AG04450 (cell line): ENCODE measurements at regions not wholly inside any gene's neighbourhood (a gene's known extent, or its start where the extent isn't known, plus 50 kb on each side); places are given as distances from the start of the nearest gene placed in this dataset.

Experiments
- CTCF ChIA-PET: fragments of 300-600, 350-600 bp; formaldehyde crosslinking; extraction: SDS; loops from one replicate; lab custom pipeline; 2022; ENCODE audit warnings: antibody characterized with exemption, inconsistent platforms; lab: Charles Lee
- POLR2A ChIA-PET: fragments of 350-600 bp; formaldehyde crosslinking; extraction: SDS; loops from one replicate; lab custom pipeline; 2021; ENCODE audit warnings: antibody characterized with exemption, inconsistent platforms; lab: Yijun Ruan, JAX
- DNase-seq: peaks from one replicate; pipeline ENCODE4 v3.0.0-alpha.2; 2011; ENCODE audit warnings: low read depth, low spot score
- H3K27ac ChIP-seq: one replicate; pipeline ENCODE4 v1.5.1; 2012; ENCODE audit warnings: low read depth, low read length, control low read depth
- H3K27me3 ChIP-seq: one replicate; pipeline ENCODE4 v1.6.0; 2012; ENCODE audit warnings: low read length; ENCODE audit not compliant: control insufficient read depth, insufficient read depth
- H3K4me3 ChIP-seq: 2 replicates; pipeline ENCODE4 v1.5.1; 2011; ENCODE audit warnings: mild to moderate bottlenecking, low read depth, low read length, control low read depth
- H3K9me3 ChIP-seq: 2 replicates; pipeline ENCODE4 v1.5.1; 2012; ENCODE audit warnings: low read length; ENCODE audit not compliant: control insufficient read depth, insufficient read depth
- TF ChIP-seq, protein P1 (sequence below): IDR thresholded peaks from 2 replicates; pipeline ENCODE4 v1.5.1; 2011; ENCODE audit warnings: low read depth, low read length, control low read depth, inconsistent platforms

- no peaks in the 10 kb centered on the region for H3K27me3 ChIP-seq
- no peak for DNase-seq
- CTCF ChIA-PET = no interaction called here
- no peak overlapping the region for H3K27ac ChIP-seq
- POLR2A ChIA-PET = no interaction called here
- no peak overlapping the region for H3K4me3 ChIP-seq
- TF ChIP-seq, protein P1, sequence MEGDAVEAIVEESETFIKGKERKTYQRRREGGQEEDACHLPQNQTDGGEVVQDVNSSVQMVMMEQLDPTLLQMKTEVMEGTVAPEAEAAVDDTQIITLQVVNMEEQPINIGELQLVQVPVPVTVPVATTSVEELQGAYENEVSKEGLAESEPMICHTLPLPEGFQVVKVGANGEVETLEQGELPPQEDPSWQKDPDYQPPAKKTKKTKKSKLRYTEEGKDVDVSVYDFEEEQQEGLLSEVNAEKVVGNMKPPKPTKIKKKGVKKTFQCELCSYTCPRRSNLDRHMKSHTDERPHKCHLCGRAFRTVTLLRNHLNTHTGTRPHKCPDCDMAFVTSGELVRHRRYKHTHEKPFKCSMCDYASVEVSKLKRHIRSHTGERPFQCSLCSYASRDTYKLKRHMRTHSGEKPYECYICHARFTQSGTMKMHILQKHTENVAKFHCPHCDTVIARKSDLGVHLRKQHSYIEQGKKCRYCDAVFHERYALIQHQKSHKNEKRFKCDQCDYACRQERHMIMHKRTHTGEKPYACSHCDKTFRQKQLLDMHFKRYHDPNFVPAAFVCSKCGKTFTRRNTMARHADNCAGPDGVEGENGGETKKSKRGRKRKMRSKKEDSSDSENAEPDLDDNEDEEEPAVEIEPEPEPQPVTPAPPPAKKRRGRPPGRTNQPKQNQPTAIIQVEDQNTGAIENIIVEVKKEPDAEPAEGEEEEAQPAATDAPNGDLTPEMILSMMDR = no peak
- peaks cover 10% of the 10 kb centered on the region for H3K9me3 ChIP-seq
Observed at GRCh38 chr5:125254267-125254666, 507.8 kb upstream of the ZNF608 start.

GRCh38 chr5:125256296-125256695 is 509.9 kb upstream of the ZNF608 start:
- DNase-seq = no peak
- H3K4me3 ChIP-seq = no peak overlapping the region
- TF ChIP-seq, protein P1 = no peak

DNA sequence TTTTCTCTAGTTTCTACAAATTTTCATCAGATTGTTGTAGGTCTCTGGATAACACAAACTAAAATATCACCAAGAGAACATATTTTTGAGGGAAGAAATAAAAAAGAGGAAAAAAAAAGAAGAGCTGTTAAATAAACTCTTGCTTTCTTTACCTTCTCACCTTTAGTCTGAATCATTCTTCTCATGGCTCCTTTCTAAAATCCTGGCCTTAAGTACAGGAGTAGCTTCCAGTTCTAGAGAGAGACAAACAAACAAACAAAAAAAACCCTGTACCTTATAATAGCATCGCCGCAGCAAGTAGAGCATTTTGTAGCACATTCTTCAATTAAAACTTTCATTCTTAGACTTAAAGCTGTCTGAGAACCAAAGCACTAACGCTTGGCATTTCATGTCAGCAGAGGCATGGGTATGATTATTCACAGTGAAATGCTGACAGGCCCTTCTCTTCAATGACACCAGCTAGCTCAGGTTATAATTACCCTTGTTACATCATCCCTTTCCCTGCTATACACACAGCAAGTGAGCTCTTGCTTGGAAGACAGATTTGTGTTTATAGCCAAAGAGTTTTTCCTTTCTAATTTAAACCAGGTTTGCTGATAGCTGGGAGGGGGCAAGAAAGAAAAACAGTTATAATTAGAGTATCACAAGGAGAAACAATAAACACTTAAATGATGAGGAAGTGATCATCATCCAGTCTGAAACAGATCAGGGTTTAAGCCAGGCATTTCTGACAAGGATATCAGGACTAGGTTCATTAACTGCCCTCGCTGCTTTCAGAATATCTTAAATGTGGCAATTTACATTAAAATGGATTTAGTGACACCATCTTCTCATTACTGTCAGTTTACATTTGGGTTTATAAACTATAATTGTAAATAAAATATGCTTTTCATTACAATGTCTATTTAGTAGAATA is 510.9 kb upstream of the ZNF608 start:
- ChIA-PET CTCF (interaction anchor here (0.6 kb wide), 1 partner anchor 561 kb away, joined by 3 read pairs; no protein-coding TSS in a partner anchor), POLR2A (no interaction called here)
- TF ChIP-seq, protein P1 = no peak
- no peak overlapping the region for H3K4me3 ChIP-seq
- H3K27me3 ChIP-seq = no peaks in the 10 kb centered on the region
- peaks cover 10% of the 10 kb centered on the region for H3K9me3 ChIP-seq
- DNase-seq = no peak
- no peak overlapping the region for H3K27ac ChIP-seq

More at GRCh38 chr5:125256296-125256695, 509.9 kb upstream of the ZNF608 start:
- Histone ChIP-seq H3K27ac (no peak overlapping the region), H3K27me3 (no peaks in the 10 kb centered on the region), H3K9me3 (peaks cover 10% of the 10 kb centered on the region)
- POLR2A ChIA-PET = no interaction called here
- CTCF ChIA-PET = no interaction called here

DNA sequence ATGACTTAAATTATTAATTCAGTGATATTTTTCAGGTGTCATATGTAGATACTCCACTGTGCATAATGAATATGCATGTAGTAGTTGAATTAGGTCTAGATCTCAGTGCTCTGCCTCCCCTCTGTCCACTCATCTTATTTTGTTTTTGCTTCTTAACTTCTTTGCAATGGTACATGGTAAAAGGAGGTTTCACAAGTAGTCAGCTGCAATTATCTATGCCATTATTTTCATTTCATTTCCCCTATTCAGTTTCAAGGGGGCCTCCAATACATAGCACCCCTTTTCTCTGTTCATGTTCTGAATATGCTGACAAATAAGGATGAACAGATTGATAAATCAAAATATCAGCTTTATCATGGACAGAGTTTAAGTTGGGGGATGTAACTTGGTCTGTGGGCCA is 511.6 kb upstream of the ZNF608 start:
- Histone ChIP-seq H3K27me3 (no peaks in the 10 kb centered on the region), H3K4me3 (no peak overlapping the region), H3K27ac (no peak overlapping the region), H3K9me3 (peaks cover 10% of the 10 kb centered on the region)
- no peak for DNase-seq
- TF ChIP-seq, protein P1 = no peak
- POLR2A ChIA-PET = no interaction called here
- CTCF ChIA-PET = no interaction called here

DNA sequence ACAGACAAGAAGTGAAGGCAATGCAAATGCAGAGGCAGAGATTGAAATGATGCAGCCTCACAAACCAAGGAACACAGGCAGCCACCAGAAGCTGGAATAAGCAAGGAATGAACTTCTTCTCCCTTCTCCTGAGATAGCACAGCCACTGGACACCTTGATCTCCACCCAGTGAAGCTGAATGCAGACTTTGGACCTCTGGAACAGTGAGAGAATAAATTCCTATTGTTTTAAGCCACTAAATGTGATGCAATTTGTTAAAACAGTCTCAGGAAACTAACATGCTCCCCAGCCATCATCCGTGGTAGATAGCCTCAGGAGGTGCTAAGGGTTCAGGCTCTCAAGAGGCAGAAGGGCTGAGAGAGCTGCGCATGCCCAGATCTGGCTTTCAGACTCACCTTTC is 512.2 kb upstream of the ZNF608 start:
- ChIA-PET CTCF (interaction anchor here (0.5 kb wide), 1 partner anchor 68 kb away, joined by 6 read pairs; no protein-coding TSS in a partner anchor), POLR2A (no interaction called here)
- Histone ChIP-seq H3K9me3 (peaks cover 4% of the 10 kb centered on the region), H3K4me3 (no peak overlapping the region), H3K27me3 (no peaks in the 10 kb centered on the region), H3K27ac (no peak overlapping the region)
- DNase-seq = no peak
- TF ChIP-seq, protein P1 = no peak
